ENCODE measurements at regions not wholly inside any gene's neighbourhood (a gene's known extent, or its start where the extent isn't known, plus 50 kb on each side); places are given as distances from the start of the nearest gene placed in this dataset.

GRCh38 chr5:152188251-152188650 is 216.8 kb downstream of the NMUR2 start:
- TF ChIP-seq CTCF (IDR thresholded peaks at IDR 0.05 in 8 of 11, conservative IDR thresholded peaks at IDR 0.05 in 3 of 11) (no peak), POLR2A (IDR thresholded peaks at IDR 0.05) (no peak), POLR2AphosphoS5 (IDR thresholded peaks at IDR 0.05) (no peak)
